22Rv1 (cell line): ENCODE measurements at regions not wholly inside any gene's neighbourhood (a gene's known extent, or its start where the extent isn't known, plus 50 kb on each side); places are given as distances from the start of the nearest gene placed in this dataset.

ENCODE experiments used
- CTCF ChIP-seq: fragments of 450-650 bp; IDR thresholded peaks from 2 replicates; pipeline ENCODE4 v1.5.1; 2017; ENCODE audit warnings: mild to moderate bottlenecking
- ZFX ChIP-seq: fragments of 450-650 bp; IDR thresholded peaks from 2 replicates; pipeline ENCODE4 v1.6.1; 2017; ENCODE audit warnings: antibody characterized with exemption, borderline replicate concordance

- TF ChIP-seq CTCF = no peak
- no peak for TF ChIP-seq ZFX
Observed at GRCh38 chr7:108908456-108908855, 338.8 kb downstream of the DNAJB9 start.
